PFSK-1 (cell line): ENCODE measurements at regions not wholly inside any gene's neighbourhood (a gene's known extent, or its start where the extent isn't known, plus 50 kb on each side); places are given as distances from the start of the nearest gene placed in this dataset.

Experiments
- FOXP2 ChIP-seq: optimal IDR thresholded peaks from 2 replicates; pipeline ENCODE3; 2011; ENCODE audit warnings: borderline replicate concordance, control low read depth, inconsistent platforms; ENCODE audit not compliant: insufficient read depth; ENCODE audit errors: extremely low read length, extremely low read depth
- POLR2AphosphoS5 ChIP-seq: IDR thresholded peaks from 2 replicates; pipeline ENCODE4 v1.6.1; 2012; ENCODE audit warnings: low read depth, mild to moderate bottlenecking, control low read depth, low read length, moderate library complexity
- REST ChIP-seq, 2 experiments: IDR thresholded peaks; 2 replicates each; pipeline versions ENCODE4 v1.6.1 to v1.8.0; 2011 to 2012; ENCODE audit warnings: low read depth in 2 of 2, low read length in 2 of 2, control low read depth in 1 of 2, inconsistent platforms in 1 of 2, mild to moderate bottlenecking in 1 of 2, moderate library complexity in 1 of 2; ENCODE audit not compliant: insufficient read depth in 1 of 2
- SIN3A ChIP-seq: IDR thresholded peaks from 2 replicates; pipeline ENCODE4 v1.6.1; 2012; ENCODE audit warnings: mild to moderate bottlenecking, low read length, moderate library complexity, borderline replicate concordance; ENCODE audit not compliant: insufficient read depth
- TAF1 ChIP-seq: IDR thresholded peaks from 2 replicates; pipeline ENCODE4 v1.6.1; 2012; ENCODE audit warnings: low read length, control low read depth, borderline replicate concordance; ENCODE audit not compliant: insufficient read depth

- no peak for TF ChIP-seq FOXP2
These were observed 215.4 kb upstream of the UBASH3B start for GRCh38 chr11:122439866-122440810.

GRCh38 chr11:122436188-122436555 lies 219.3 kb upstream of the UBASH3B start:
- TF ChIP-seq TAF1 (no peak), REST (IDR thresholded peaks at IDR 0.05; ENCODE audit: insufficient read depth in 1 of 2, low read depth in 2 of 2, low read length in 2 of 2) (no peak), POLR2AphosphoS5 (no peak), FOXP2 (no peak), SIN3A (no peak)

GRCh38 chr11:122435540-122436187 lies 219.9 kb upstream of the UBASH3B start:
- TF ChIP-seq SIN3A (no peak), FOXP2 (no peak), REST (IDR thresholded peaks at IDR 0.05; ENCODE audit: insufficient read depth in 1 of 2, low read depth in 2 of 2, low read length in 2 of 2) (no peak), TAF1 (no peak), POLR2AphosphoS5 (no peak)

GRCh38 chr11:122434786-122435185 lies 220.7 kb upstream of the UBASH3B start:
- TF ChIP-seq TAF1 (no peak), POLR2AphosphoS5 (no peak), REST (IDR thresholded peaks at IDR 0.05; ENCODE audit: insufficient read depth in 1 of 2, low read depth in 2 of 2, low read length in 2 of 2) (no peak), SIN3A (no peak)

- TF ChIP-seq FOXP2 (no peak), POLR2AphosphoS5 (no peak), SIN3A (no peak), TAF1 (no peak), REST (IDR thresholded peaks at IDR 0.05; ENCODE audit: insufficient read depth in 1 of 2, low read depth in 2 of 2, low read length in 2 of 2) (no peak)
These were observed 225.0 kb upstream of the UBASH3B start for GRCh38 chr11:122430490-122430889.
